ENCODE measurements at regions not wholly inside any gene's neighbourhood (a gene's known extent, or its start where the extent isn't known, plus 50 kb on each side); places are given as distances from the start of the nearest gene placed in this dataset.

DNA sequence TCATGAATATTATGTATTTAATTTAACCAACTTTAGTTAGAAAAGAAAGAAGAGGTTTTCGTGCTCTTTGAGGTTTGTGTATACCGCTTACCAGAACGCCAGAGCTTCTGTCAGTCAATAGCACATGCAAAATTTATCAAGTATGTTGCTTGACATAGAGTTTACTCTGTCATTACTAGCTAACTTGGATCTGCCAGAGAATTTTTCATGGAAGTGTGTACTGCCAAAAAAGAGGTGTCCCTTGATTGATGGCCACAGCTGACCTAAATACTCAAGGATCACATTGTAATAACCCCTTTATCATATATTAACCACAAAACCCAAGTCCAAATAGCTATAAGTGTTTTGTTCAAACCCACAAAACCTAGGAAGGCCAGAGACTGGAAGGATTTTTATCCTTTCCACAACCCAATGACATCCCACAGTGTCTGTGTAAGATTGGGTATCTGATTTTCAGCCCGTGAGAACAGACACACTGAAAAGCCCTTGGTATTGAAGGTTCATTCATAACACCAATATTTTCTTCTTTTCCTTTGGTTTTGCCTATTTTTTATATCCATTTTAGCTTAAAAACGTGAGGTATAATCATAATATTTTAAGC lies 194.0 kb upstream of the EYA4 start:
- Histone ChIP-seq H3K27me3 (replicated peaks in 2 of 5; ENCODE audit: control insufficient read depth in 4 of 5, insufficient read depth in 5 of 5, low read length in 4 of 5) (no peaks in the 10 kb centered on the region), H3K4me3 (ENCODE audit: control insufficient read depth in 1 of 7, extremely low read depth in 1 of 7, insufficient read depth in 4 of 7, low read depth in 2 of 7, low read length in 6 of 7) (no peak overlapping the region), H3K36me3 (ENCODE audit: control insufficient read depth in 4 of 4, insufficient read depth in 4 of 4, low read length in 3 of 4) (no peaks in the 10 kb centered on the region), H3K4me1 (ENCODE audit: control extremely low read depth in 1 of 4, control insufficient read depth in 4 of 4, insufficient read depth in 4 of 4, low read length in 3 of 4) (no peaks in the 10 kb centered on the region), H3K27ac (ENCODE audit: insufficient read depth in 1 of 2, low read depth in 1 of 2, low read length in 2 of 2, poor library complexity in 1 of 2, severe bottlenecking in 2 of 2) (no peak overlapping the region), H3K9me3 (ENCODE audit: control extremely low read depth in 1 of 5, control insufficient read depth in 4 of 5, insufficient read depth in 2 of 5, low read depth in 1 of 5, low read length in 4 of 5) (no peaks in the 10 kb centered on the region)
- CTCF ChIA-PET = no interaction called here
- DNase-seq = no peak
- POLR2A ChIA-PET = no interaction called here
- 100% methylated on average over 3 of the region's 5 CpGs for WGBS (ENCODE audit: insufficient coverage)

DNA sequence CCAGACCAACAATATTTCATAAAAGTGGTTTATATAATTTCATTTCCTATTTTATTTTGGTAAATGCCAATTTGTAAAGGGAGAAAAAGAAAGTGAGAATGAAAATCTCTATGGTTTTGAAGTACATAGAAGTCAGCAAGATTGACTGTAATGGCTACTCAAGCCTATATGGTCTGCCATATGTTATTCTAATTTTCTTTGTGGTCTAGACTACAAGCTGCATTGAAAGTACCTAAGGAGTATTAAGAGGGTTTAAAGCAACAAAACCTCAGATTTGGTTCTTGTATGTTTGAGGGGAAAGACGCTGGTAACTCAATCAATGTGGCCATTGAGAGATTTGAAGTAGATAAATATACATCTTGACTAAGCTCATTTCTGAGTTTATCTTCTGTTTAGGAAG lies 193.5 kb upstream of the EYA4 start:
- H3K4me3 ChIP-seq (ENCODE audit: control insufficient read depth in 1 of 7, extremely low read depth in 1 of 7, insufficient read depth in 4 of 7, low read depth in 2 of 7, low read length in 6 of 7) = no peak overlapping the region
- H3K27me3 ChIP-seq (replicated peaks in 2 of 5; ENCODE audit: control insufficient read depth in 4 of 5, insufficient read depth in 5 of 5, low read length in 4 of 5) = no peaks in the 10 kb centered on the region
- POLR2A ChIA-PET = no interaction called here
- H3K36me3 ChIP-seq (ENCODE audit: control insufficient read depth in 4 of 4, insufficient read depth in 4 of 4, low read length in 3 of 4) = no peaks in the 10 kb centered on the region
- DNase-seq = no peak
- H3K4me1 ChIP-seq (ENCODE audit: control extremely low read depth in 1 of 4, control insufficient read depth in 4 of 4, insufficient read depth in 4 of 4, low read length in 3 of 4) = no peaks in the 10 kb centered on the region
- H3K27ac ChIP-seq (ENCODE audit: insufficient read depth in 1 of 2, low read depth in 1 of 2, low read length in 2 of 2, poor library complexity in 1 of 2, severe bottlenecking in 2 of 2) = no peak overlapping the region
- no CpG with 5 or more reads among the region's 1 CpG for WGBS (ENCODE audit: insufficient coverage)
- CTCF ChIA-PET = no interaction called here
- H3K9me3 ChIP-seq (ENCODE audit: control extremely low read depth in 1 of 5, control insufficient read depth in 4 of 5, insufficient read depth in 2 of 5, low read depth in 1 of 5, low read length in 4 of 5) = no peaks in the 10 kb centered on the region

DNA sequence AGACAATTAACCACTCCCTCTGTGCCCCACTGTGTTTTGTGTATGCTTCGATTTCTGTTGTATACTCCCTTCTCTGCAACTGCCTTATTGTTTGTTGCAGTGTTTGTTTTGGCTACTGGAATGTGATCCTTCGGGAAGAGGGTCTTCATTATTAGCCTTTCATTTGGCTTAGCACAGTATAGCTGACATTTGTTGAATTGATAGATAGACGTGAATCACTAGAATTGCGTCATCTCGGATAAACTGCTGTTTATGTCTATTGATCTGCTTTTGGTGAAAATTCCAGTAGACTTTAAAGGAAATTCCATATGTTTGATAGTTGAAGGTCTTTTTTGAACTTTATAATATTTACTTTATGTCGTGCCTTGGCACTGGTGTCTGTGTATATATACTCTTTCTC lies 189.9 kb upstream of the EYA4 start:
- Histone ChIP-seq H3K36me3 (ENCODE audit: control insufficient read depth in 4 of 4, insufficient read depth in 4 of 4, low read length in 3 of 4) (no peaks in the 10 kb centered on the region), H3K27ac (ENCODE audit: insufficient read depth in 1 of 2, low read depth in 1 of 2, low read length in 2 of 2, poor library complexity in 1 of 2, severe bottlenecking in 2 of 2) (no peak overlapping the region), H3K9me3 (ENCODE audit: control extremely low read depth in 1 of 5, control insufficient read depth in 4 of 5, insufficient read depth in 2 of 5, low read depth in 1 of 5, low read length in 4 of 5) (no peaks in the 10 kb centered on the region), H3K27me3 (replicated peaks in 2 of 5; ENCODE audit: control insufficient read depth in 4 of 5, insufficient read depth in 5 of 5, low read length in 4 of 5) (no peaks in the 10 kb centered on the region), H3K4me3 (ENCODE audit: control insufficient read depth in 1 of 7, extremely low read depth in 1 of 7, insufficient read depth in 4 of 7, low read depth in 2 of 7, low read length in 6 of 7) (no peak overlapping the region), H3K4me1 (ENCODE audit: control extremely low read depth in 1 of 4, control insufficient read depth in 4 of 4, insufficient read depth in 4 of 4, low read length in 3 of 4) (no peaks in the 10 kb centered on the region)
- no peak for DNase-seq
- CTCF ChIA-PET = no interaction called here
- POLR2A ChIA-PET = no interaction called here
- 100% methylated on average over 3 of the region's 6 CpGs for WGBS (ENCODE audit: insufficient coverage)

DNA sequence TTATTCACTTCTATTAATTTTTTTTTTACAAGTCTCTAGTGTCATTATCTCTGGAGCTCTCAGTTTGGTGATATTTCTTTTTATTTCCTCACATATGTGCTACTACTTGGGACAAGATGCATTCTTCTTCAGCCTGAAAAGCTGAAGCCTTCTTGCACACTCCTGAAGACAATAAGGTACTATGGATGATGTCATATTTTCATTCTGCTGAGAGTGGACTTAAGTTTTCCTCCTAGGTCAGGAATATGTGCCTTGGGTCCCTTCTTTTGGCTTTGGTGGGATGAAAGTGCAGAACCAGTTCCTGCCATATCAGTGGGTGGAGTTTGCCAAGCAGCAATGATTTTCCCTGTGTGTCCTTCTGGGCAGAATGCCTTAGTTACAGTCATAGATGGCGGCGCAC lies 188.7 kb upstream of the EYA4 start:
- no peaks in the 10 kb centered on the region for H3K9me3 ChIP-seq (ENCODE audit: control extremely low read depth in 1 of 5, control insufficient read depth in 4 of 5, insufficient read depth in 2 of 5, low read depth in 1 of 5, low read length in 4 of 5)
- DNase-seq = no peak
- WGBS (ENCODE audit: insufficient coverage) = no CpG with 5 or more reads among the region's 2 CpGs
- POLR2A ChIA-PET = no interaction called here
- CTCF ChIA-PET = no interaction called here
- H3K27me3 ChIP-seq (replicated peaks in 2 of 5; ENCODE audit: control insufficient read depth in 4 of 5, insufficient read depth in 5 of 5, low read length in 4 of 5) = no peaks in the 10 kb centered on the region
- H3K4me3 ChIP-seq (ENCODE audit: control insufficient read depth in 1 of 7, extremely low read depth in 1 of 7, insufficient read depth in 4 of 7, low read depth in 2 of 7, low read length in 6 of 7) = no peak overlapping the region
- no peak overlapping the region for H3K27ac ChIP-seq (ENCODE audit: insufficient read depth in 1 of 2, low read depth in 1 of 2, low read length in 2 of 2, poor library complexity in 1 of 2, severe bottlenecking in 2 of 2)
- H3K4me1 ChIP-seq (ENCODE audit: control extremely low read depth in 1 of 4, control insufficient read depth in 4 of 4, insufficient read depth in 4 of 4, low read length in 3 of 4) = no peaks in the 10 kb centered on the region
- H3K36me3 ChIP-seq (ENCODE audit: control insufficient read depth in 4 of 4, insufficient read depth in 4 of 4, low read length in 3 of 4) = no peaks in the 10 kb centered on the region

DNA sequence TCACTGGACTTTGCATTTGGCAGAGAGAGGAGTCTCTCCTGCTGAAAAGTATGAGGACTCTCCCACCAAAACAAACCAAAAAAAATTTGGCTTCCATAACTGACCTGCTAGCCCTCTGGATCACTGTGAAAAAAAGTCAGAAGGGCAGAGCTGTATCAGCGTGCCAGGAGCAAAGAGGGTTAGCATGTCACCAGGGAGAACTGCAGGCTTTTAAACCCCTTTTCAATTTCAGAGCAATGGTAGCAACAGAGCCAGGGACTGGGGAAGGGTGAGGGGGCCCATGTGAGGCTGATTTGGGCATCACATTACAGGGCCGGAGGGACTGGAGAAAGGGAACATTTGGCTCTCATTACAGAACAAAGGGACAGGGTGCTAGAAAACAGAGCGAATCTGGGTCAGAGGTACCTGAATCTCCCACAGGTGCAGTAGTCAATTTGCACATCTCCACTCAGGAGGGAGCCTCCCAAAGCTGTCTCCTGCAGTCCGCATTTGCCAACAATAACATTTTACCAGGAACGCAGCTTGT lies 185.7 kb upstream of the EYA4 start:
- no peak overlapping the region for H3K27ac ChIP-seq (ENCODE audit: insufficient read depth in 1 of 2, low read depth in 1 of 2, low read length in 2 of 2, poor library complexity in 1 of 2, severe bottlenecking in 2 of 2)
- no peak overlapping the region for H3K4me3 ChIP-seq (ENCODE audit: control insufficient read depth in 1 of 7, extremely low read depth in 1 of 7, insufficient read depth in 4 of 7, low read depth in 2 of 7, low read length in 6 of 7)
- POLR2A ChIA-PET = no interaction called here
- CTCF ChIA-PET = no interaction called here
- 96% methylated on average over 5 of the region's 5 CpGs for WGBS (ENCODE audit: insufficient coverage)
- H3K9me3 ChIP-seq (ENCODE audit: control extremely low read depth in 1 of 5, control insufficient read depth in 4 of 5, insufficient read depth in 2 of 5, low read depth in 1 of 5, low read length in 4 of 5) = no peaks in the 10 kb centered on the region
- H3K27me3 ChIP-seq (replicated peaks in 2 of 5; ENCODE audit: control insufficient read depth in 4 of 5, insufficient read depth in 5 of 5, low read length in 4 of 5) = no peaks in the 10 kb centered on the region
- H3K36me3 ChIP-seq (ENCODE audit: control insufficient read depth in 4 of 4, insufficient read depth in 4 of 4, low read length in 3 of 4) = no peaks in the 10 kb centered on the region
- no peaks in the 10 kb centered on the region for H3K4me1 ChIP-seq (ENCODE audit: control extremely low read depth in 1 of 4, control insufficient read depth in 4 of 4, insufficient read depth in 4 of 4, low read length in 3 of 4)
- DNase-seq = no peak

DNA sequence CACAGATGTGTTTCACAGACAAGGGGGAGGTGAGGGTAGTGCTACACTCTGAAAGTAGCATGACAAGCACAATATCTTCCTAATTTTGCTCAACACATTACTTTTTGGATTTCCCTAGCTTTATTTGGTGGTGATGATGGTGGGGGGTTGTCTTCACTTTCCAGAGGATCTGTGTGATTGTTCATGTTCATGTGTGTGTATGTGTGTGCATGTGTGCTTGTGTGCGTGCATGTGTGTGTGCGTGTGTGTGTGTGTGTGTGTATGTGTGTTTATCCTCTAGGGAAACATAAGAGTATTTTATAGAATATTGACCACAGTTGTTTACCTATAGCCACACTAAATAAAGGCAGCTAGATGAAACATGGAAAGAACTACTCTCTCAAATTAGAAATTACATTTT lies 183.8 kb upstream of the EYA4 start:
- CTCF ChIA-PET = no interaction called here
- POLR2A ChIA-PET = no interaction called here
- Histone ChIP-seq H3K36me3 (ENCODE audit: control insufficient read depth in 4 of 4, insufficient read depth in 4 of 4, low read length in 3 of 4) (no peaks in the 10 kb centered on the region), H3K4me3 (ENCODE audit: control insufficient read depth in 1 of 7, extremely low read depth in 1 of 7, insufficient read depth in 4 of 7, low read depth in 2 of 7, low read length in 6 of 7) (no peak overlapping the region), H3K27ac (ENCODE audit: insufficient read depth in 1 of 2, low read depth in 1 of 2, low read length in 2 of 2, poor library complexity in 1 of 2, severe bottlenecking in 2 of 2) (no peak overlapping the region), H3K4me1 (ENCODE audit: control extremely low read depth in 1 of 4, control insufficient read depth in 4 of 4, insufficient read depth in 4 of 4, low read length in 3 of 4) (no peaks in the 10 kb centered on the region), H3K9me3 (ENCODE audit: control extremely low read depth in 1 of 5, control insufficient read depth in 4 of 5, insufficient read depth in 2 of 5, low read depth in 1 of 5, low read length in 4 of 5) (no peaks in the 10 kb centered on the region), H3K27me3 (replicated peaks in 2 of 5; ENCODE audit: control insufficient read depth in 4 of 5, insufficient read depth in 5 of 5, low read length in 4 of 5) (no peaks in the 10 kb centered on the region)
- DNase-seq = no peak
- no CpG with 5 or more reads among the region's 2 CpGs for WGBS (ENCODE audit: insufficient coverage)

DNA sequence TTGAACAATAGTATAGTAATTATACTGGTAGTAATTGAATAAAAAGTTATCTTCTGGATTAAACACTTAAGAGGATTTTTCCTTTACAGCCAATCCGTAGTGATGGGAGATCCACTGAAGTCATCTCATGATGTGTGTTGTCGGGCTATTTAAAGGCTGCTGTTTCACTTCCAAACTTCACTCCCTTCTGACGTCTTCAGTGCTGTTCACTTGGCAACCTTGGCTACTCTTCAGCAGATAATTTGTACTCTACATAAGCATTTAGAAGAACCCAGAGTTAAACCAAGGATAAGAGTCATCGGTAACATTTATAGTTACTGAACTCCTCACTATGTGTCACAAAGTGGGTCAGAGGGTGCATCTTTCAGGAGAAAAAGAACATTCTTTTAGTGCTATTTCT lies 179.1 kb upstream of the EYA4 start:
- Histone ChIP-seq H3K4me1 (ENCODE audit: control extremely low read depth in 1 of 4, control insufficient read depth in 4 of 4, insufficient read depth in 4 of 4, low read length in 3 of 4) (no peaks in the 10 kb centered on the region), H3K9me3 (ENCODE audit: control extremely low read depth in 1 of 5, control insufficient read depth in 4 of 5, insufficient read depth in 2 of 5, low read depth in 1 of 5, low read length in 4 of 5) (no peaks in the 10 kb centered on the region), H3K4me3 (ENCODE audit: control insufficient read depth in 1 of 7, extremely low read depth in 1 of 7, insufficient read depth in 4 of 7, low read depth in 2 of 7, low read length in 6 of 7) (no peak overlapping the region), H3K27me3 (replicated peaks in 2 of 5; ENCODE audit: control insufficient read depth in 4 of 5, insufficient read depth in 5 of 5, low read length in 4 of 5) (no peaks in the 10 kb centered on the region), H3K36me3 (ENCODE audit: control insufficient read depth in 4 of 4, insufficient read depth in 4 of 4, low read length in 3 of 4) (no peaks in the 10 kb centered on the region), H3K27ac (ENCODE audit: insufficient read depth in 1 of 2, low read depth in 1 of 2, low read length in 2 of 2, poor library complexity in 1 of 2, severe bottlenecking in 2 of 2) (no peak overlapping the region)
- DNase-seq = no peak
- POLR2A ChIA-PET = no interaction called here
- CTCF ChIA-PET = no interaction called here
- 98% methylated on average over 4 of the region's 4 CpGs for WGBS (ENCODE audit: insufficient coverage)
